NCI-H1436 (cell line): ENCODE measurements at regions not wholly inside any gene's neighbourhood (a gene's known extent, or its start where the extent isn't known, plus 50 kb on each side); places are given as distances from the start of the nearest gene placed in this dataset.
"Not testable (repeated sequence)": the region's sequence is repeated elsewhere in the genome, so short reads cannot be mapped to it uniquely, and the experiment has no call there.

ENCODE experiments used
- DNase-seq: peaks from one replicate; lab custom pipeline; 2025; lab: John Stamatoyannopoulos, UW

GRCh38 chr4:75422998-75423397 lies 91.2 kb downstream of the RCHY1 start:
- no peak for DNase-seq

GRCh38 chr4:75412746-75413145 lies 101.5 kb downstream of the RCHY1 start:
- no peak for DNase-seq

GRCh38 chr4:75398501-75398900 lies 115.7 kb downstream of the RCHY1 start:
- no peak for DNase-seq

- no peak for DNase-seq
Measured at GRCh38 chr4:75391489-75392166, 122.6 kb downstream of the RCHY1 start.

GRCh38 chr4:75386426-75386825 lies 127.8 kb downstream of the RCHY1 start:
- DNase-seq, result not testable (repeated sequence)

- no peak for DNase-seq
Measured at GRCh38 chr4:75385106-75385505, 129.1 kb downstream of the RCHY1 start.

- DNase-seq, result no peak
Measured at GRCh38 chr4:75376543-75376942, 137.7 kb downstream of the RCHY1 start.

- DNase-seq, result no peak
Measured at GRCh38 chr4:75371915-75372314, 142.3 kb downstream of the RCHY1 start.

- no peak for DNase-seq
Measured at GRCh38 chr4:75370576-75370975, 143.6 kb downstream of the RCHY1 start.

GRCh38 chr4:75345423-75345822 lies 168.8 kb downstream of the RCHY1 start:
- no peak for DNase-seq

- no peak for DNase-seq
Measured at GRCh38 chr4:75344915-75345314, 169.3 kb downstream of the RCHY1 start.

- DNase-seq, result no peak
Measured at GRCh38 chr4:75343333-75343732, 170.9 kb downstream of the RCHY1 start.

- DNase-seq, result no peak
Measured at GRCh38 chr4:75340561-75340960, 173.6 kb downstream of the RCHY1 start.

- DNase-seq, result no peak
Measured at GRCh38 chr4:75338352-75338880, 175.8 kb downstream of the RCHY1 start.

GRCh38 chr4:75327804-75328512 lies 186.2 kb downstream of the RCHY1 start:
- no peak for DNase-seq

GRCh38 chr4:75325318-75325979 lies 188.8 kb downstream of the RCHY1 start:
- DNase-seq, result no peak

GRCh38 chr4:75321484-75321883 lies 192.7 kb downstream of the RCHY1 start:
- DNase-seq, result no peak

GRCh38 chr4:75317641-75318040 lies 196.6 kb downstream of the RCHY1 start:
- not testable (repeated sequence) for DNase-seq

- no peak for DNase-seq
Measured at GRCh38 chr4:75308049-75308448, 206.2 kb downstream of the RCHY1 start.

- DNase-seq, result no peak
Measured at GRCh38 chr4:75306506-75306905, 207.7 kb downstream of the RCHY1 start.

GRCh38 chr4:75302648-75303047 lies 211.6 kb downstream of the RCHY1 start:
- no peak for DNase-seq

GRCh38 chr4:75289914-75290582 lies 224.2 kb downstream of the RCHY1 start:
- no peak for DNase-seq
